DMS53 (cell line): ENCODE measurements at regions not wholly inside any gene's neighbourhood (a gene's known extent, or its start where the extent isn't known, plus 50 kb on each side); places are given as distances from the start of the nearest gene placed in this dataset.
"Not testable (repeated sequence)": the region's sequence is repeated elsewhere in the genome, so short reads cannot be mapped to it uniquely, and the experiment has no call there.

Experiments used
- DNase-seq: peaks from one replicate; lab custom pipeline; 2025; lab: John Stamatoyannopoulos, UW

GRCh38 chr7:120086468-120086867 lies 186.5 kb upstream of the KCND2 start:
- not testable (repeated sequence) for DNase-seq

GRCh38 chr7:120089968-120090367 lies 183.0 kb upstream of the KCND2 start:
- peak; percentile 26 for DNase-seq

GRCh38 chr7:120091807-120092206 lies 181.2 kb upstream of the KCND2 start:
- DNase-seq, result peak; percentile 13

GRCh38 chr7:120097020-120097419 lies 176.0 kb upstream of the KCND2 start:
- no peak for DNase-seq

GRCh38 chr7:120097774-120098173 lies 175.2 kb upstream of the KCND2 start:
- no peak for DNase-seq

GRCh38 chr7:120108376-120108775 lies 164.6 kb upstream of the KCND2 start:
- DNase-seq, result no peak

GRCh38 chr7:120110169-120110568 lies 162.8 kb upstream of the KCND2 start:
- peak; percentile 85 for DNase-seq

- no peak for DNase-seq
Measured at GRCh38 chr7:120114626-120115025, 158.3 kb upstream of the KCND2 start.

- DNase-seq, result no peak
Measured at GRCh38 chr7:120123528-120123927, 149.4 kb upstream of the KCND2 start.

- peak; percentile 53 for DNase-seq
Measured at GRCh38 chr7:120131096-120131839, 141.7 kb upstream of the KCND2 start.

GRCh38 chr7:120138497-120138896 lies 134.5 kb upstream of the KCND2 start:
- no peak for DNase-seq

GRCh38 chr7:120156476-120156875 lies 116.5 kb upstream of the KCND2 start:
- DNase-seq, result no peak

GRCh38 chr7:120160166-120160565 lies 112.8 kb upstream of the KCND2 start:
- DNase-seq, result no peak

GRCh38 chr7:120163449-120163848 lies 109.5 kb upstream of the KCND2 start:
- DNase-seq, result no peak

GRCh38 chr7:120165227-120165626 lies 107.7 kb upstream of the KCND2 start:
- no peak for DNase-seq

- DNase-seq, result no peak
Measured at GRCh38 chr7:120168066-120168465, 104.9 kb upstream of the KCND2 start.

GRCh38 chr7:120169996-120170783 lies 102.8 kb upstream of the KCND2 start:
- DNase-seq, result no peak

- DNase-seq, result no peak
Measured at GRCh38 chr7:120170834-120171233, 102.1 kb upstream of the KCND2 start.

GRCh38 chr7:120171406-120171805 lies 101.6 kb upstream of the KCND2 start:
- no peak for DNase-seq

- no peak for DNase-seq
Measured at GRCh38 chr7:120180221-120180620, 92.8 kb upstream of the KCND2 start.

- DNase-seq, result no peak
Measured at GRCh38 chr7:120181499-120181898, 91.5 kb upstream of the KCND2 start.

- no peak for DNase-seq
Measured at GRCh38 chr7:120184866-120185265, 88.1 kb upstream of the KCND2 start.

GRCh38 chr7:120185940-120186682 lies 86.9 kb upstream of the KCND2 start:
- DNase-seq, result no peak
